Tibial artery (tissue), 4 donors: ENCODE measurements at regions not wholly inside any gene's neighbourhood (a gene's known extent, or its start where the extent isn't known, plus 50 kb on each side); places are given as distances from the start of the nearest gene placed in this dataset.
"Not testable (repeated sequence)": the region's sequence is repeated elsewhere in the genome, so short reads cannot be mapped to it uniquely, and the experiment has no call there.

Experiments
- DNase-seq, 2 donors: peaks; one replicate each; pipeline ENCODE4 v3.0.0-alpha.2; 2019
- H3K27ac ChIP-seq, 2 donors: fragments of 200-600 bp; sonication (generic) in 1 of 2; 1 replicate in 1 of 2; 2 replicates in 1 of 2; pipeline ENCODE4 v1.5.1; 2018 to 2019; ENCODE audit warnings: mild to moderate bottlenecking in 1 of 2
- H3K27me3 ChIP-seq, 2 donors: fragments of 200-600 bp; sonication (generic) in 1 of 2; one replicate each; pipeline versions ENCODE4 v1.5.1 to v1.6.0; 2016 to 2019
- H3K36me3 ChIP-seq, 3 donors: fragments of 200-600 bp; sonication (generic) in 2 of 3; one replicate each; pipeline ENCODE4 v1.5.1; 2016 to 2019; ENCODE audit warnings: mild to moderate bottlenecking in 2 of 3
- H3K4me1 ChIP-seq, 4 donors: fragments of 200-600 bp; sonication (generic) in 2 of 4; 1 replicate in 3 of 4; 2 replicates in 1 of 4; pipeline ENCODE4 v1.5.1; 2016 to 2019
- H3K4me3 ChIP-seq, 2 donors: fragments of 200-600 bp; sonication (generic) in 1 of 2; 1 replicate in 1 of 2; 2 replicates in 1 of 2; pipeline ENCODE4 v1.5.1; 2018 to 2019; ENCODE audit warnings: mild to moderate bottlenecking in 2 of 2
- H3K9me3 ChIP-seq, 3 donors: fragments of 200-600 bp; sonication (generic) in 1 of 3; one replicate each; pipeline ENCODE4 v1.5.1; 2016 to 2019
- CTCF ChIP-seq, 2 experiments: fragments of 200-600 bp in 1 of 2; fragments of 450-650 bp in 1 of 2; IDR thresholded peaks; one replicate each; pipeline ENCODE4 v1.5.1; 2017 to 2019; ENCODE audit warnings: antibody characterized with exemption in 2 of 2, mild to moderate bottlenecking in 1 of 2, moderate library complexity in 1 of 2
- intact Hi-C: fragments of 100-400 bp; cut with DNase I; formaldehyde crosslinking; loops from one replicate; pipeline ENCODE4 v1.15.0; 2023; ENCODE audit warnings: low total_unique reads

GRCh38 chr16:51839727-51840462 is 688.8 kb upstream of the SALL1 start:
- DNase-seq: no peak
- no peak for TF ChIP-seq CTCF (IDR thresholded peaks at IDR 0.05)
- peaks cover 0 to 2% (median 0%) of the 10 kb centered on the region in 4 donors for H3K4me1 ChIP-seq
- no peak overlapping the region for H3K4me3 ChIP-seq
- H3K27me3 ChIP-seq: no peaks in the 10 kb centered on the region
- no peaks in the 10 kb centered on the region for H3K9me3 ChIP-seq
- intact Hi-C loops: no loop called here
- H3K27ac ChIP-seq: no peak overlapping the region
- H3K36me3 ChIP-seq: no peaks in the 10 kb centered on the region

- H3K27ac ChIP-seq: peak overlapping the region; percentile 32 to 61
- H3K4me3 ChIP-seq: peak overlapping the region; percentile 24 to 30
- intact Hi-C loops: no loop called here
- peaks cover 0 to 16% (median 0%) of the 10 kb centered on the region in 4 donors for H3K4me1 ChIP-seq
- TF ChIP-seq CTCF (IDR thresholded peaks at IDR 0.05): no peak
- no peaks in the 10 kb centered on the region for H3K27me3 ChIP-seq
- DNase-seq: no peak
- no peaks in the 10 kb centered on the region for H3K36me3 ChIP-seq
- H3K9me3 ChIP-seq: no peaks in the 10 kb centered on the region
Observed at GRCh38 chr16:51834794-51835193, 683.7 kb upstream of the SALL1 start.

- Histone ChIP-seq H3K27ac (peak overlapping the region; percentile 32 to 61), H3K36me3 (no peaks in the 10 kb centered on the region), H3K4me3 (peak overlapping the region; percentile 24 to 30), H3K9me3 (no peaks in the 10 kb centered on the region), H3K4me1 (peaks cover 0 to 16% (median 0%) of the 10 kb centered on the region in 4 donors), H3K27me3 (no peaks in the 10 kb centered on the region)
- TF ChIP-seq CTCF (IDR thresholded peaks at IDR 0.05): no peak
- intact Hi-C loops: no loop called here
- no peak for DNase-seq
Observed at GRCh38 chr16:51834133-51834532, 683.1 kb upstream of the SALL1 start.

- intact Hi-C loops: no loop called here
- no peaks in the 10 kb centered on the region for H3K9me3 ChIP-seq
- no peaks in the 10 kb centered on the region for H3K36me3 ChIP-seq
Observed at GRCh38 chr16:51831595-51832367, 680.7 kb upstream of the SALL1 start.

GRCh38 chr16:51831034-51831433 is 680.0 kb upstream of the SALL1 start:
- H3K27me3 ChIP-seq, H3K27ac ChIP-seq, H3K4me3 ChIP-seq, intact Hi-C loops, H3K36me3 ChIP-seq, DNase-seq, H3K9me3 ChIP-seq: not testable (repeated sequence)
- peaks cover 0 to 16% (median 0%) of the 10 kb centered on the region in 4 donors for H3K4me1 ChIP-seq

More at GRCh38 chr16:51831595-51832367, 680.7 kb upstream of the SALL1 start:
- no peak for TF ChIP-seq CTCF (IDR thresholded peaks at IDR 0.05)
- Histone ChIP-seq H3K27ac (no peak overlapping the region), H3K27me3 (no peaks in the 10 kb centered on the region), H3K4me1 (peaks cover 0 to 16% (median 0%) of the 10 kb centered on the region in 4 donors), H3K4me3 (no peak overlapping the region)
- DNase-seq: no peak

GRCh38 chr16:51825779-51826178 is 674.7 kb upstream of the SALL1 start:
- no peaks in the 10 kb centered on the region for H3K36me3 ChIP-seq
- no peaks in the 10 kb centered on the region for H3K9me3 ChIP-seq
- DNase-seq: no peak
- TF ChIP-seq CTCF (IDR thresholded peaks at IDR 0.05): no peak
- no peak overlapping the region for H3K4me3 ChIP-seq
- no peak overlapping the region for H3K27ac ChIP-seq
- intact Hi-C loops: no loop called here
- no peaks in the 10 kb centered on the region for H3K4me1 ChIP-seq
- no peaks in the 10 kb centered on the region for H3K27me3 ChIP-seq
